Activated T-cell treated with anti-CD3 and anti-CD28 coated beads, Interleukin-2, amount 50 U/mL, for 72 hours (primary cell): ENCODE measurements at regions not wholly inside any gene's neighbourhood (a gene's known extent, or its start where the extent isn't known, plus 50 kb on each side); places are given as distances from the start of the nearest gene placed in this dataset.
"Not testable (repeated sequence)": the region's sequence is repeated elsewhere in the genome, so short reads cannot be mapped to it uniquely, and the experiment has no call there.

Experiments
- ATAC-seq, 2 donors: fragments of 150-1000 bp; cut with Tn5 transposase; replicated peaks in 1 of 2; 2 replicates each; pipeline ENCODE4 v1.10.0; 2021; ENCODE audit warnings: moderate library complexity in 2 of 2, mild to moderate bottlenecking in 1 of 2
- DNase-seq, 2 donors: peaks; one replicate each; pipeline ENCODE4 v3.0.0; 2021 to 2022; ENCODE audit warnings: mixed read lengths in 1 of 2
- H3K27ac Mint-ChIP-seq: one replicate; pipeline ENCODE4 v1.8.0; 2022; ENCODE audit warnings: mild to moderate bottlenecking, moderate library complexity, mixed read lengths
- H3K27me3 Mint-ChIP-seq: one replicate; pipeline ENCODE4 v1.8.0; 2022; ENCODE audit warnings: low read depth, mixed read lengths
- H3K36me3 Mint-ChIP-seq, 2 donors: one replicate each; pipeline ENCODE4 v1.8.0; 2022; ENCODE audit warnings: mixed read lengths in 2 of 2, mild to moderate bottlenecking in 1 of 2; ENCODE audit not compliant: insufficient read depth in 2 of 2
- H3K4me1 Mint-ChIP-seq: one replicate; pipeline ENCODE4 v1.8.0; 2022; ENCODE audit warnings: low read depth, mixed read lengths
- H3K4me3 Mint-ChIP-seq, 2 donors: one replicate each; pipeline ENCODE4 v1.8.0; 2022; ENCODE audit warnings: mild to moderate bottlenecking in 2 of 2, mixed read lengths in 2 of 2, moderate library complexity in 2 of 2
- H3K9me3 Mint-ChIP-seq, 2 donors: one replicate each; pipeline ENCODE4 v1.8.0; 2022; ENCODE audit warnings: mixed read lengths in 2 of 2

DNA sequence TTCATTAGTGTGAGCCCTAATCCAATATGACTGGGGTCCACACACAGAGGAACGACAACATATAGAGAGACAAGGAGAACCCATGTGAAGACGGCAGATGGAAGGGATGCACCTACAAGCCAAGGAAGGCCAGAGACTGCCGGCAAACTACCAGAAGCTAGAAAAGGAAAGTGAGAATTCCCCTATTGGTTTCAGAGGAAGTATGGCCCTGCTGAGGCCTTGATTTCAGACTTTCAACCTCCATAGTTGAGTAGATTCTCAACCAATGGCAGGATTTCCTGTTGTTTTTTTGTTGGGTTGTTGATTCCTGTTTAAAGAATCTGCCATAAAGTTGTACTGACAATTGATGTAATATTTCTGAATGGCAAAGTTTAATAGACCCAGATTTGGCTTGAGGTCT, 241.5 kb downstream of the SATB2 start:
- H3K27ac Mint-ChIP-seq: no peak overlapping the region
- ATAC-seq (no peak), DNase-seq (no peak)
- H3K27me3 Mint-ChIP-seq: no peaks in the 10 kb centered on the region
- peaks cover 0 to 2% of the 10 kb centered on the region in 2 donors for H3K9me3 Mint-ChIP-seq
- H3K4me1 Mint-ChIP-seq: no peaks in the 10 kb centered on the region
- peaks cover 0 to 2% of the 10 kb centered on the region in 2 donors for H3K36me3 Mint-ChIP-seq
- H3K4me3 Mint-ChIP-seq: no peak overlapping the region

- Mint-ChIP-seq H3K4me3 (no peak overlapping the region), H3K27ac (no peak overlapping the region), H3K27me3 (peaks cover 12% of the 10 kb centered on the region), H3K36me3 (peaks cover 0 to 6% of the 10 kb centered on the region in 2 donors), H3K9me3 (peaks cover 4 to 5% of the 10 kb centered on the region in 2 donors), H3K4me1 (no peaks in the 10 kb centered on the region)
- ATAC-seq (no peak), DNase-seq (no peak)
These were observed 250.7 kb downstream of the SATB2 start for GRCh38 chr2:199207011-199207410.

DNA sequence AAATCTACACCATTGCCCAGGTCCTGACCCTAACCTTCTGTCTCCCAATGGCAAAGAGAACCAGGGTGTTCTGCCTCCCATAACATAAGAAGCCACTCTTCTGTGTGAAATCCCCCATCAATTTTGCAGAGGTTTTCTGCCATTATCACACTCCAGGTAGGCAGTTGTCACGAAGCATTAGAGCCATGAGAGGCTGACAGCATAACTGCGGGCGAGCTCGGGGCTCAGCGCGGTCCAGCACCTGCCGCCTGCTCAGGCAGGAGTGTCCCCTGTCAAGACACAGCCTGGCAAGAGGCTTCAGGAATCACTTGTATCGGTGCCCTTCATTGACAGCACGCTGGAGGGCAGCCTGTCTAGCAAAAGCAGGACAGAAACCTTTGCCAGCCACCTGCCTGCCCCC, 251.2 kb downstream of the SATB2 start:
- ATAC-seq: no peak
- H3K36me3 Mint-ChIP-seq: peaks cover 0 to 4% of the 10 kb centered on the region in 2 donors
- peaks cover 4 to 5% of the 10 kb centered on the region in 2 donors for H3K9me3 Mint-ChIP-seq
- H3K27ac Mint-ChIP-seq: no peak overlapping the region
- H3K4me1 Mint-ChIP-seq: no peaks in the 10 kb centered on the region
- H3K4me3 Mint-ChIP-seq: no peak overlapping the region
- peaks cover 12% of the 10 kb centered on the region for H3K27me3 Mint-ChIP-seq
- DNase-seq: no peak

DNA sequence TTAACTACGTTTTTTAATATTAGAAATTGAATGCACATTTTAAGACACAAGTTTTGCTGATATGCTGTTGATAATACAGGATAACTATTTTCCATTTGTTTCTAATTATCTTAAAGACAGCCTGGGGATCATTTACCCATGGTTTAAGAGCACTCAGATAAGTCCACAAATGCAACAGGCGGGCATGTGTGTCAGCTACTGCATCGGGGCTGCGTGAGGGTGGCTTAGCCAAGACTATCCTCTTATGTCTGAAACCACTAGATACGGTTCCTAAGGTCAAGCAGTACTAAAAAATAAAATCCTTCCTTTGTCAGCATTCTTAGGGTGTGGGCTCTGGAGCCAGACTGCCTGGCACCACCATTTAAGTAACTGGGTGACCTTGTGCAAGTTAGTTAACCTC, 254.8 kb downstream of the SATB2 start:
- Mint-ChIP-seq H3K9me3 (peaks cover 2 to 4% of the 10 kb centered on the region in 2 donors), H3K4me1 (no peaks in the 10 kb centered on the region), H3K27ac (no peak overlapping the region), H3K4me3 (no peak overlapping the region), H3K36me3 (peaks cover 0 to 1% of the 10 kb centered on the region in 2 donors), H3K27me3 (peaks cover 7% of the 10 kb centered on the region)
- ATAC-seq: no peak
- no peak for DNase-seq

GRCh38 chr2:199201539-199201938, 256.2 kb downstream of the SATB2 start:
- Mint-ChIP-seq H3K36me3 (no peaks in the 10 kb centered on the region), H3K27ac (no peak overlapping the region), H3K4me3 (no peak overlapping the region), H3K4me1 (no peaks in the 10 kb centered on the region), H3K9me3 (peaks cover 2 to 6% of the 10 kb centered on the region in 2 donors), H3K27me3 (peaks cover 7% of the 10 kb centered on the region)
- ATAC-seq (peak in 1 of 2 donors; percentile 43), DNase-seq (no peak)

DNA sequence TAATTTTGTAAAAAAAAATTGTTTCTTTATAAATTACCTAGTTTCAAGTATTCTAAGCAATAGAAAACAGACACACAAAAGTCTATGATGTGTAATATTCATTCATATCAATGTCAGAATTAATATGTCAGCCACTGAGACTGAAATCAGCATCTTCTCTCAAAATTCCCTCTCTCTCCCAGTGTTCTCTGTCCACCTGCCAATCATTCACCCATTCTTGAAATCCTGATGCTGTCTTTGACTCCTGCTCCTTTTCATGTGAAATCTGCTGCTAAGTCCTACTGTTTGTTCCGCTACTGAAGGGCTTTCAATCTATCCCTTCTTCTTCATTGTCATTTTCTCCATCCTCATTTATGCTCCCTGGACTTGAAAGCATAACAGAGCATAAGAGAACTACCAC, 257.9 kb downstream of the SATB2 start:
- H3K27ac Mint-ChIP-seq: no peak overlapping the region

GRCh38 chr2:199197448-199197847, 260.3 kb downstream of the SATB2 start:
- ATAC-seq (no peak), DNase-seq (no peak)
- no peaks in the 10 kb centered on the region for H3K36me3 Mint-ChIP-seq

More for the DNA sequence above, 257.9 kb downstream of the SATB2 start:
- ATAC-seq (no peak), DNase-seq (no peak)
- H3K36me3 Mint-ChIP-seq: no peaks in the 10 kb centered on the region
- peaks cover 0 to 6% of the 10 kb centered on the region in 2 donors for H3K9me3 Mint-ChIP-seq
- no peak overlapping the region for H3K4me3 Mint-ChIP-seq
- H3K27me3 Mint-ChIP-seq: peaks cover 7% of the 10 kb centered on the region
- no peaks in the 10 kb centered on the region for H3K4me1 Mint-ChIP-seq

DNA sequence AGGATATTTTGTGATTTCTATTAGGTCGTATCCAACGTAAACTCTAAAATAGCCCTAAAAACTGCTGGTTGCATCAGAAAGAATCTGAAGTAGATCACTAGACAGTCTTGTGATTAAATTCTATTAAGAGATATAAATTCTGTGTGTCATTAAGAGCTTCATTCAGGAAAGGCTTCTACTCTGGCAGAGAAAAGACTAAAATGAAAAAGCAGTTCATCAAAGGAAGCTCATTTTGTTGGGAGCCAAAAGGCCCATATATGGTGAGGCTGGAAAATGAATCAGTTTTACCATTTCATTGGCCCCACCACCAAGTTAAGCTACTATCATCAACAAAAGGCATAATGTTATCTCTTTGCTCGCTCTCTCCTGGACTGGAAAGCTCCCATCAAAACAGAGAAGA, 261.1 kb downstream of the SATB2 start:
- no peaks in the 10 kb centered on the region for H3K36me3 Mint-ChIP-seq
- H3K27me3 Mint-ChIP-seq: peaks cover 1% of the 10 kb centered on the region
- no peak for DNase-seq
- H3K9me3 Mint-ChIP-seq: peaks cover 0 to 5% of the 10 kb centered on the region in 2 donors
- no peaks in the 10 kb centered on the region for H3K4me1 Mint-ChIP-seq
- ATAC-seq: no peak
- no peak overlapping the region for H3K4me3 Mint-ChIP-seq
- no peak overlapping the region for H3K27ac Mint-ChIP-seq

More at GRCh38 chr2:199197448-199197847, 260.3 kb downstream of the SATB2 start:
- Mint-ChIP-seq H3K4me3 (no peak overlapping the region), H3K27me3 (no peaks in the 10 kb centered on the region), H3K4me1 (no peaks in the 10 kb centered on the region), H3K27ac (no peak overlapping the region), H3K9me3 (peaks cover 0 to 5% of the 10 kb centered on the region in 2 donors)

DNA sequence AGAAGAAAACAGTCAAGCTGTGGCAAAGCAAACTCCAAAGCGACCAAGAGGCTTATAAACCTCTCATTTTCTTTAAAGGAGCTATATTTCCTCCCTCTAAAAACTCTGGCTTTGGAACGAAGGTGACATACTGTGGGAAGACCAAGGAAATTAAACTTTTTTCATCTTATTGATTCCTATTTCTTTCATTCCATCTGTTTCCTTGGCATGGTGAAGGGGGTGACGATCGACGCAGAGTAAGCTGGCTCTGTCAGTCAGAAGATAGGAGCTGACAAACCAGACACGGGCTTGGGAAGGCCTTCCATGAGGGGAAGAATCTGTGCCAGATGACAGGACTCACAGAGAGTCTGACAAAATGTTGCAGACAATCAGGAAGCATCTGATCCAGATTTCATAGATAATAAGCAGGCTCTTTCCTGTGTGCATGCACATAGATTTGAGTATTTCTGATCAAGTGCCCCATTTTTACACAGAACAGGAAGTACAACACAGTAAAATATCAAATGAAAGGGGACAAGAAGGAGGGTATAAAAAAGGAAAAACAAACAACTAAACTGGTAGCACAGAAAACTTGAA, 261.7 kb downstream of the SATB2 start:
- ATAC-seq (no peak), DNase-seq (no peak)
- H3K9me3 Mint-ChIP-seq: peaks cover 0 to 5% of the 10 kb centered on the region in 2 donors
- H3K4me3 Mint-ChIP-seq: no peak overlapping the region
- H3K4me1 Mint-ChIP-seq: no peaks in the 10 kb centered on the region
- H3K27me3 Mint-ChIP-seq: peaks cover 6% of the 10 kb centered on the region
- no peaks in the 10 kb centered on the region for H3K36me3 Mint-ChIP-seq
- H3K27ac Mint-ChIP-seq: no peak overlapping the region

- no peak for ATAC-seq
- Mint-ChIP-seq H3K9me3 (peaks cover 0 to 2% of the 10 kb centered on the region in 2 donors), H3K4me1 (no peaks in the 10 kb centered on the region), H3K4me3 (no peak overlapping the region), H3K27ac (no peak overlapping the region), H3K36me3 (no peaks in the 10 kb centered on the region), H3K27me3 (peaks cover 11% of the 10 kb centered on the region)
- no peak for DNase-seq
These were observed 266.3 kb downstream of the SATB2 start for GRCh38 chr2:199191461-199191860.

DNA sequence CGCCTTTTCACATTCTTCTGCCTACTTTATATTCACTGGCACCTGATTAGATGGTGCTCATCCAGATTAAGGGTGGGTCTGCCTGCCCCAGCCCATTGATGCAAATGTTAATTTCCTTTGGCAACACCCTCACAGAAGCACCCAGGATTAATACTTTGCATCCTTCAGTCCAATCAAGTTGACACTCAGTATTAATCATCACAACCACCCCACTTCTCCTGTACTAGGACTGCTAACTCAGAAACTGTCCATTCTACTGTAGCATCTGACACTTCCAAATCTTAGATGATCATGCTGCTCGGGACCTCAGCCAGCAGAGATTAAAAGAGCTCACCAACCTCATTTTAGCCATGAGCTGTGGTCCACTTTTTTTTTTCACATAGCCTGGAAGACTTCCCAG, 268.5 kb downstream of the SATB2 start:
- Mint-ChIP-seq H3K4me3 (no peak overlapping the region), H3K27me3 (peaks cover 11% of the 10 kb centered on the region), H3K36me3 (no peaks in the 10 kb centered on the region), H3K4me1 (no peaks in the 10 kb centered on the region), H3K9me3 (peaks cover 0 to 2% of the 10 kb centered on the region in 2 donors), H3K27ac (no peak overlapping the region)
- ATAC-seq (no peak), DNase-seq (no peak)

- DNase-seq (no peak), ATAC-seq (no peak)
- Mint-ChIP-seq H3K36me3 (no peaks in the 10 kb centered on the region), H3K4me1 (no peaks in the 10 kb centered on the region), H3K9me3 (peaks cover 0 to 2% of the 10 kb centered on the region in 2 donors), H3K4me3 (no peak overlapping the region), H3K27me3 (peaks cover 6% of the 10 kb centered on the region), H3K27ac (no peak overlapping the region)
These were observed 271.4 kb downstream of the SATB2 start for GRCh38 chr2:199186301-199186751.

- H3K4me1 Mint-ChIP-seq, H3K27ac Mint-ChIP-seq, DNase-seq, H3K4me3 Mint-ChIP-seq, ATAC-seq, H3K9me3 Mint-ChIP-seq, H3K27me3 Mint-ChIP-seq, H3K36me3 Mint-ChIP-seq: not testable (repeated sequence)
These were observed 272.6 kb downstream of the SATB2 start for GRCh38 chr2:199185174-199185573.
